NCI-H187 (cell line): ENCODE measurements at regions not wholly inside any gene's neighbourhood (a gene's known extent, or its start where the extent isn't known, plus 50 kb on each side); places are given as distances from the start of the nearest gene placed in this dataset.

Experiments used
- DNase-seq, 2 experiments: peaks; one replicate each; lab custom pipeline; 2025; lab: John Stamatoyannopoulos, UW

GRCh38 chrX:5082705-5083104 lies 1146.0 kb downstream of the NLGN4X start:
- DNase-seq: no peak

DNA sequence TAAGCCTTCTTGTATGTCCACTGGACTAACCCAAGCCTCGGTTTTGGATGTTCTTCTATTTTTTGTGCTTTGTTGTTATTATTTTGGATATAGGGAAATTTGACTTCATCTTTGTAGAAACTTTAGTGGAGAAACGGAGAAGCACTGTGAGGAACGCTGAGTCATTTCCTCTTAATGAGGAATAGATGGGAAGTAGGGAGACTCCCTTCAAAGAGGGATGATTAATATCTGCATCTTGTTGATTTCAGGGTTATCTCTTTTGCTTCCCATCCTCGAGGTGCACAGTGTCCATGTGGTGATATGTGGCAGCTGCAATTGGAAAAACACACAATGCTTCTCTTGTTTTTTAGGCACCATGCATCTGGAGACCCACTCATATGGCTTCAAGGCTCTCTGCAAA lies 1147.9 kb downstream of the NLGN4X start:
- no peak for DNase-seq

DNA sequence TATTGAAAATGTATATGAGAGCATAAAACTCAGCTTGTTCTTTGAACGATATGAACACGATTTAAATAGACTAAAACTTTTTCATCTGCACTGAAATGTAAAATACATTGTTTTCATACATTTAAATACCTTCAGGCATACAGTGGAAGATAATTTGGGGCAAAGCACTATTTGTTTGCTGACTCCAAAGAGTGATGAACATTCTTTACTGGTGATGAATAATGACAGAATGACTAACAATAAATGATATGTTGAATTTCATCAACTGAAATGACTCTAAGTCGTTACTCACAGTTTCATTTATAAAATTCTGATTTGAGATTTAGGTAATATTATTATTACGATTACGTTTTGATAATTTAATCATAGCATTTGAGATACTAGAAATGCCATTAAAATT lies 1160.1 kb downstream of the NLGN4X start:
- no peak for DNase-seq

GRCh38 chrX:5057786-5058185 lies 1170.9 kb downstream of the NLGN4X start:
- no peak for DNase-seq

GRCh38 chrX:5054852-5055251 lies 1173.8 kb downstream of the NLGN4X start:
- no peak for DNase-seq

DNA sequence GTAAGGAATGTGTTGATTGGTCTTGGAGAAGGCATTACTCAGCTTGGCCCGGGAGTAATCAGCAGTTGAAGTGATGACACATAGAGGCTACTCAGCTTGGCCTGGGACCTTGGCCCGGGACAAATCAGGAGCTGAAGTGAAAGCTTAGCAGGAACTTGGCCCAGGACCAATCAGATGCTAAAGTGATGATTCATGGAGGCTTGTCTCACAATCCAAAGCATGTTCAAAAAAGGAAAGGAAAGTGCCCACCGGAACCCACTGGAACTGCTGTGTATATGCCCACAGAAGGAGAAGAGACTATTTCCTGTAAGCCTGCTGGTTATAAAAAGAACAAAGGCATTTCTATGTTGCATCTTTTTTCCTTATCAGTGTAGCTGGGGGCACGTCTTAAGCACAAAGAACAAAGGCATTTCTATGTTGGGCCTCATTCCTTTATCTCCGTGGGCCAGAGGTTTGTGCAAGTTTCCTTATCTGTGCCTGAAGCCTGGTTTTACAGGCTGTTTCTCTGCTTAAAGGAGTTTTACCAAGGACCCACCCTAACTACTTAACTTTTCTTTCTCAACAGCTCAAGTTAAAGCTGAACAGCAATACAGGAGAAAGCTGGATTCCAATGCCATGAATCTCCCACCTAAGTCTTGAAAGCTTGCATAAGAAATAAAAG lies 1176.7 kb downstream of the NLGN4X start:
- DNase-seq: no peak

GRCh38 chrX:5042563-5042962 lies 1186.1 kb downstream of the NLGN4X start:
- DNase-seq: no peak

GRCh38 chrX:5031792-5032191 lies 1196.9 kb downstream of the NLGN4X start:
- DNase-seq: no peak

GRCh38 chrX:5015451-5015850 lies 1213.2 kb downstream of the NLGN4X start:
- DNase-seq: no peak

- no peak for DNase-seq
Observed at GRCh38 chrX:4994855-4995254, 1233.8 kb downstream of the NLGN4X start.

DNA sequence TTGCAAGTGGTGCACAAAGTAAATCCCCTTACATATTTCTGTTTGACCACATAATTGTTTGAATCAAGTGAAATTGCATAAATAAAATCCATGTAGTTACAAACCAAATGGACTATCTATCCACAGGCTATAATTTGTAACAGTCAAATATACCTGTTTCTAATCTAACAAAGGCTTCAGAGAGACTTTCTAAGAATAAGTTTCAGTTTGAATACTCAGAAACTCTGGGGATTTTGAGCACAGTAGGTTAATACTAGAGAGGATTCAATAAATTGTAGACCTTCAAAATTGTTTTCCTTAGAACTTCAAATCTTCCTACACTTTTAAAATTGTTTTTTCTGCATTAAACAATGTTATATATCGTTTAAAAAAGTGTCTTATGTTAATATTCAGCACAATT lies 1250.1 kb downstream of the NLGN4X start:
- DNase-seq: no peak

GRCh38 chrX:4971646-4972045 lies 1257.0 kb downstream of the NLGN4X start:
- no peak for DNase-seq

DNA sequence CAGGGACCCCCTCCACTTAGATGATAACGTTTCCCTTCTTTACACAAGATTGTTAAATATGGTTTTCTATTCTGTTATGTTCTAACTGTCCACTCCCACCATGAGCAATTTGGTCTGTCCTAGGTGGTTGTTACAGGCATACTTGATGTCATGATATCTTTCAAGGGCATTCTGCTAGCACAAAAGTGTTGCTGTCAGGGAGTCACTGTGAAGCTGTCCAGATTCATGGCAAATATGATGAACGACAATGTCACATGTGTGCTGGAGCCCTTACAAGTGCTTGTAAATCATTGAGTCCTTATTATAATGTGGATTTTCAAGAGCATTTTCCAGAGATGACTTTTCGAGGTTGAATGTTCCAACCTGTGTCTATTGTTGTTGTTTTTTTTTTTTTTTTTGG lies 1250.7 kb upstream of the PRKX start:
- DNase-seq: no peak

DNA sequence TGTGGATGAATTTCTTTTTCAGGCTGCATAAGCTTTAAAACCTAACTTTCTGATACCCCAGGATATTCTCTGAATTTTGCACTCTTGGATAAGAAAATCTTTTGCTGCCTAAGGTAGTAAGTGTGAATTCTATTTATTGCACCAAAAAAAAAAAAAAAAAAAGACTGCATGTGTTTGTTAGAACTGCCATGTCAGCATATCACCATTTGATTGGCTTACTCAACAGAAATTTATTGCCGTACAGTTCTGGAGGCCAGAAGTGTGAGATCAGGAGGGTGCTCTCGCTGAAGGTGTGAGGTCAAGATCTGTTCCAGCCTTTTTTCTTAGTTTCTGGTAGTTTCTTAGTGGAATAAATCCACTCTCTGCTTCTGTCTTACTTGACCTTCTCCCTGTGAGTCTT lies 1250.0 kb upstream of the PRKX start:
- DNase-seq: no peak

DNA sequence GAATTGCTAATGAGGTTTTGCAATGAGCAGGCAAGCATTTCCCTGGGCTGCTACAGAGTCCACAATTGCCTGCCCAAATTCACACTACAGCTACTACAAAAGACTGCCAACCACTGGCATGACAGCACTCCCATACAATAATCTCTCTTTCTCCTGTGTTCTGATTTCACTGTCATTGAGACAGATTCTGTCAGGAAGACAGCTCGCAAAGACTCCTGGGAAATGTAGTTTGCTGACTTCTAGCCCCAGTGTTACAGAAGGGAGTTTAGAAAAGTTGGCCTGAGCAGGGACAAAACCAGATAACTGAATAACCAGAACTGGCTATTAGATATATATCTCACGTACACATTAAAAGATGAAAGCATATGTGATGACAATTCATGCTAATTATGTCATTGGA lies 1231.3 kb upstream of the PRKX start:
- DNase-seq: no peak

DNA sequence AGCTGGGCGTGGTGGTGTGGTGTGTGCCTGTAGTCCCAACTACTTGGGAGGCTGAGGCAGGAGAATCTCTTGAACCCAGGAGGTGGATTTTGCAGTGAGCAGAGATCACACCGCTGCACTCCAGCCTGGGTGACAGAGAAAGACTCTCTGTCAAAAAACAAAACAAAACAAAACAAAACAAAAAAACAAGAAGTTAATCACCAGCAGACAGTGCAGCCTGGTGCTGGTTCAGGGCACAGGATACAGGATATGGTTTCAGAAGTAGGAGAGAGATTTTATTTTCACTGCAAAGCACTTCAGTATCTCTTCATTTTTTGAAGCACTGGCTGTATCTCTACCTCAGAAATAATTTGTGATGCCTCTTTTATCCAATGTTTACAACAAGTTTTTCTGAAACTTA lies 1222.9 kb upstream of the PRKX start:
- no peak for DNase-seq

- DNase-seq: no peak
Observed at GRCh38 chrX:4935846-4936245, 1222.4 kb upstream of the PRKX start.

DNA sequence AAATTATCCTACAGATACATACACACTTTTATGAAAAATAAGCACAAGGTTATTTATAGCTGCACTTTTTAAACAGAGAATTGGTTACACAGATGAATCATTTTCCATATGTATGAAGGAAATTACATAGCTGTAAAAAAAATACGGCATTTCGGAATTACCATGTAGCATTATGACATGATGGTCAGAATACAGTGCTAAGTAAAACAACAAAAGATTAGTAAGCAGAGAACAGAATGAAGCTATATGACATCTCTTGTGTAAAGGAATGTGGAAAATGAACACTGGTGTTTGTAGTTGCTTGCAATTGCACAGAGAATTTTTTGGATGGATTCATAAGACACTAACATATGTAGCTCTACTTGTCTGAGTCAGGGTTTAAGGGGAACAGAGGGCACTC lies 1222.0 kb upstream of the PRKX start:
- DNase-seq: no peak

DNA sequence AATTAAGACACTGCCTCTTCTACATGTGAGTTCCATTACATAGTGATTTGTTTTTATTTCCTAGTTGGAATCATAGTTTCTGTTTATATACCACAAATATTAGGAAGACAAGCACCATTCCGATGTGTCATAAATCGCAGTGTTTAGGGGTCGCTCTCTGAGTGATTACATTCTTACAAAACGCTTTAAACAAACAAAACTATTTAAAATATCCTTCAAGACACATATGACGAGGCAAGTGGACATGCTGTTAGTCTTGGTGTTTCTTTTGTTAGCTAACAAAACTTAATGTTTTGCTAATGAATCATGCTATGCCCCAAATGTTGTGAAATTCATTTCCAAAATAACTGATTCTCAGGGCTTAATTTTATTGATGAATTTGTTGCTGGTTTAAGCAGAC lies 1219.3 kb upstream of the PRKX start:
- DNase-seq: no peak

DNA sequence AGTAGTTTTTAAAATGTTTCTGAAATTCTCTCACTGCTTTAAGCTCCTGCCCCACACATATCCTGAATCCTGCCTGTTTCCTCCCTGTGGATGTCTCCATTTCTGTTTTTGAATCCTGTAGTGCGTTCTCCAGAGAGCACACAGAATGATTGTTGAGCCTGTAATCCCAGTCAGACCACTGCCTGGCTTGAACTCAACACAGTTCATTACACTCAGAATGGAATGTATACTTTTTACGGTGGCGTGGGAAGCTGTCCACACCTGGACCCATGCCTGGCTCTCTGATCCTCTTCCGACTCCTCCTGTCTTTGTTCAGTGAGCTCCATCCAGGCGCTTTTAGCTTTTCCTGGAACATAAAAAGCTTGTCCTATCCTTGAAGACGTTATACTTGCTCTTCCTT lies 1217.0 kb upstream of the PRKX start:
- DNase-seq: no peak

GRCh38 chrX:4925911-4926310 lies 1212.5 kb upstream of the PRKX start:
- DNase-seq: no peak

GRCh38 chrX:4909348-4909747 lies 1195.9 kb upstream of the PRKX start:
- no peak for DNase-seq

- DNase-seq: no peak
Observed at GRCh38 chrX:4905576-4905975, 1192.1 kb upstream of the PRKX start.

- DNase-seq: no peak
Observed at GRCh38 chrX:4881277-4881676, 1167.8 kb upstream of the PRKX start.

GRCh38 chrX:4878640-4879039 lies 1165.2 kb upstream of the PRKX start:
- no peak for DNase-seq
